ENCODE measurements at regions not wholly inside any gene's neighbourhood (a gene's known extent, or its start where the extent isn't known, plus 50 kb on each side); places are given as distances from the start of the nearest gene placed in this dataset.

- DNase-seq (ENCODE audit: low spot score) = no peak
- TF ChIP-seq ZBTB33 (IDR thresholded peaks at IDR 0.05) = no peak
- no peak for TF ChIP-seq JUND (IDR thresholded peaks at IDR 0.05)
- TF ChIP-seq SP1 (IDR thresholded peaks at IDR 0.05) = no peak
- TF ChIP-seq RXRA (IDR thresholded peaks at IDR 0.05) = no peak
- no peak for TF ChIP-seq FOXA2 (IDR thresholded peaks at IDR 0.05)
- TF ChIP-seq RAD21 (IDR thresholded peaks at IDR 0.05) = no peak
- TF ChIP-seq EGR1 (IDR thresholded peaks at IDR 0.05; ENCODE audit: low read depth in 2 of 2) = no peak
- TF ChIP-seq CTCF (IDR thresholded peaks at IDR 0.05; ENCODE audit: low read depth, low read length, missing input control) = no peak
- TF ChIP-seq YY1 (IDR thresholded peaks at IDR 0.05) = no peak
- no peak for TF ChIP-seq REST (IDR thresholded peaks at IDR 0.05)
- no peak for TF ChIP-seq GABPA (IDR thresholded peaks at IDR 0.05 in 1 of 2, conservative IDR thresholded peaks at IDR 0.05 in 1 of 2)
- TF ChIP-seq HNF4A (conservative IDR thresholded peaks at IDR 0.05) = no peak
- no peak for TF ChIP-seq MAX (IDR thresholded peaks at IDR 0.05)
- TF ChIP-seq FOXA1 (IDR thresholded peaks at IDR 0.05) = no peak
- no peak for TF ChIP-seq HNF4G (IDR thresholded peaks at IDR 0.05)
- TF ChIP-seq NR2F2 (IDR thresholded peaks at IDR 0.05) = no peak
- no peak for TF ChIP-seq ATF3 (IDR thresholded peaks at IDR 0.05)
- TF ChIP-seq TAF1 (conservative IDR thresholded peaks at IDR 0.05) = no peak
- 71% methylated on average over 1 of the region's 1 CpG for WGBS
Measured at GRCh38 chr6:145506565-145506964, 228.8 kb downstream of the EPM2A start.

More at GRCh38 chr6:145506565-145506964, 228.8 kb downstream of the EPM2A start:
- no peaks in the 10 kb centered on the region for H3K36me3 ChIP-seq (ENCODE audit: control insufficient read depth in 4 of 4, insufficient read depth in 3 of 4, low read depth in 1 of 4, low read length in 3 of 4)
- H3K9ac ChIP-seq (ENCODE audit: low read depth in 1 of 2, low read length in 2 of 2) = no peak overlapping the region
- H3K27ac ChIP-seq (ENCODE audit: low read depth in 1 of 2, low read length in 2 of 2) = no peak overlapping the region
- H3K27me3 ChIP-seq (ENCODE audit: control insufficient read depth in 4 of 4, insufficient read depth in 4 of 4, low read length in 3 of 4) = no peaks in the 10 kb centered on the region
- peaks cover 0 to 7% (median 5%) of the 10 kb centered on the region in 4 donors for H3K9me3 ChIP-seq (ENCODE audit: control insufficient read depth in 4 of 4, low read length in 3 of 4)
- H3K4me1 ChIP-seq (ENCODE audit: control insufficient read depth in 4 of 4, insufficient read depth in 4 of 4, low read length in 3 of 4) = no peaks in the 10 kb centered on the region
- H3K4me3 ChIP-seq (ENCODE audit: low read depth in 1 of 3, low read length in 3 of 3) = no peak overlapping the region

Data from liver (tissue), 8 donors.